COR-L47 (cell line): ENCODE measurements at regions not wholly inside any gene's neighbourhood (a gene's known extent, or its start where the extent isn't known, plus 50 kb on each side); places are given as distances from the start of the nearest gene placed in this dataset.

Experiments
- DNase-seq: peaks from one replicate; lab custom pipeline; 2025; lab: John Stamatoyannopoulos, UW

DNA sequence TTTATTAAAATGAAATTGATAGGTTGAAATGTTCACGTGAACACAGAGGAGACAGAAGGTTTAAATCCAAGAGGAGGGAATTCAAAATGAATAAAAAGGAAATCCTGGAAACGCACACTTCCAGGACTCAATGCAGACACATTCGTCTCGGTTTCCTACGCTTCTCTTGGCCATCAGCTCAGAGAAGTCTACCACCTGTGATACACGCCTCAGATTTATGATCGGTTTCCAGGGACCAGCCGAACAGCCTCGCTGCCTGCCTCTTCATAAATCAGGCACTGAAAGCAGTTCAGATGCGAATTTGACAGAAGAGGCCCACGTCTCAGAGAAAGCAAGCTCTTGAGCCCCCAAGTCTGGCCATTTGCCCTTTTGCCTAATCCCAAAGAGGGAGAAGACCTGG is 125.5 kb upstream of the IRX3 start:
- no peak for DNase-seq

GRCh38 chr16:54411544-54411943 is 125.0 kb upstream of the IRX3 start:
- no peak for DNase-seq

GRCh38 chr16:54409982-54410381 is 123.4 kb upstream of the IRX3 start:
- DNase-seq, result no peak

DNA sequence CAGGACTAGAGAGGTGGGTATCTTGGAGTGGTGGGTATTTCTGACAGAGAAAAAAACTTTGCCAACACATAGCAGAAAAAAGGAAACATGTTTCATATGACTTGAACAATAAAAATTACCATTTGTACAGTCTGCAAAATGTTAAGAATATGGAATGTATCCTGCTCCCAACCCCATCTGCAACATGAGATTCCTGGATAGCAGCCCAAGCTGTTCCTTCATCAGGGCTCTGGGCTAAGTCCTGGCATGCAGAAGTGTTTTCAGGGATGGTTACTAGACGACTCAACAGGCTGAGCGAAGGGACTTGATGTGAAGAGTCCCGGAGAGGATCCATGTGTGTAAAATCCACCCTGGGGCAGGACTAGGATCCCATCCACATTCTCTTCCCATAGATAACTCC is 121.0 kb upstream of the IRX3 start:
- no peak for DNase-seq

DNA sequence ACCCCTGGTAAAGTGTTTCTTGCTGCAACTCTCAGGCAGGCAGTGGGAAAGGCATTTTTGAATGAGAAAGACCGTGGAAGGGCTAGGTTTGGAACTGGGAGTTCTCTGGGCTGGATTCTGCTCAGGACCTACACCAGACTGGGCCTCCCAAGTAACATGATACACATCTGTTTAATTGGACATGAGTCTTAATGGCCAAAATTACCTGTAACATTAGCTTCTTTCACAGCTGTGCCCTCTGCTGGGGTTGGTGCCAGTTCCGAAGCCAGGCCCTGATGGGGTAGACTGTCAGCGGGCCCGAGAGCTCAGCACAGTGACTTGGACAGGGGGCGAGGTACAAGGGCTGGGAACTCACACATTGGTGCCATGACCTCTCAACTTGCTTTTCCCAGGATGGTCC is 118.9 kb upstream of the IRX3 start:
- DNase-seq, result no peak

GRCh38 chr16:54403580-54403979 is 117.0 kb upstream of the IRX3 start:
- no peak for DNase-seq

DNA sequence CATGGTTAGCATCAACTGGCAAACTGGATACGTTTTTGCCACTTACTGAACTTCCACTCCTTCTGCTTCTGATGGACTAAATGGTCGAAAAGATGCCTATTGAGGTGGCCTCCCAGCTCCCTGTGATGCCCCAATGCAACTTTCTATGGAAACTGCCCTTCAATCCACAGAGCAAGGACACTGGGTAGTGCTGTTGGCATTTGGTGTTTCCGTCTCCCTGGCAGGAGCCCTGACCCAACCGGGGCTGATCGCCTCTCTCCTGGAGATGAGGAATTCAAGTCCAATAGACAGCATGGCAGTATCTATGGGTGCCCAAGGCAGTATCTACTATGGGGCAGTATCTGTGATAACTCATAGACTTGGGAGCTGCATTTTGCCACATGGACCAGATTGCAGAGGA is 116.3 kb upstream of the IRX3 start:
- DNase-seq, result no peak

GRCh38 chr16:54402270-54402669 is 115.7 kb upstream of the IRX3 start:
- DNase-seq, result no peak

GRCh38 chr16:54400261-54400660 is 113.7 kb upstream of the IRX3 start:
- DNase-seq, result no peak

- no peak for DNase-seq
Observed at GRCh38 chr16:54398986-54399385, 112.4 kb upstream of the IRX3 start.

DNA sequence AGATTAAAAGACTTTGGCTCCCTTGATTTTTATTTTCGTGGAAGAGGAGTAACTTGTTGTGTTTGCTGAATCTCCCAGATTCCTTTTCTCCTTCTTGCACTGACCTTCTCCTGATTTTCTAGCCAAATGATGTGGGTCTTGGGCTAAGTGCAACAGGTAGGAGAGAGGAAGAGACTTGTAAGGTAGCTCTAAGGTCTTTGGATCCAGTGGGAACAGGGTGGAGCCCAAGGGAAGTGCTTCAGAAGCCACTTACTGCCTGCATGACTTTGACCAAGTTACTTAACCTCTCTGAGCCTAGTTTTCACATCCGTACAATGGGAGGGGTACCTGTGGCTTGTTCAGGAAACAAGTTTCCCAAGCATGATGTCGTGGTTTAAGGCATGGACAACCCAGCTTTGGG is 111.3 kb upstream of the IRX3 start:
- no peak for DNase-seq

DNA sequence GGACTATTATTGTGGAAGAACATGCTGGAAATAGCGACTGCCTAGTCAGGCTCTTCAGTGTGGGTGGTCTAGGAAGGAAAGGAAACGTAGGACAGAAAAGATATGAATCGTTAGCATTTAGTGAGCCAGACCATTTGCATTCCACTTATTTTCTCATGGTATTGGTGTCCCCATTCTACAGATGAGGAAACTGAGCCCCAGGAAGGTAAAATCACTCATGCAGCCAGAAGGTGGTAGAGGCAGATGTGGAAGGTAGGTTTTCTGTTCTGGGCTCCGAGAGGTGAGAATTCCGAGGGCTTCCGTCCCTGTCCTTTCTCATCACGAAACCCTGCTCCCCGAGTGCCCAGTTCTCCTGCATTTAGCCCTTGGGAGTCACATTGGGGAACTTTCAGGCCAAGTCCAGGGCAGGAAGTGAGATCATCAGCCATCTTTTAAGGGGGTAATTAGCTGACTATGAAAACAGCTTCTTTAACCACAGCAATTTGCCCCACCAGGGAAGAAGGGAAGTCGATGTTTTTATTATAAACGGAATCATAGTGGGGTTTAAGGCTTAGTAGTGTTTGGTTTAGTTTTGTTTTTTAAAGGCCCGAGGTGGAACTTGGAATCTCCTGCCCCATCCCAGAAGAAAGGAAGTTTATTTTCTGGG is 110.7 kb upstream of the IRX3 start:
- DNase-seq, result no peak

DNA sequence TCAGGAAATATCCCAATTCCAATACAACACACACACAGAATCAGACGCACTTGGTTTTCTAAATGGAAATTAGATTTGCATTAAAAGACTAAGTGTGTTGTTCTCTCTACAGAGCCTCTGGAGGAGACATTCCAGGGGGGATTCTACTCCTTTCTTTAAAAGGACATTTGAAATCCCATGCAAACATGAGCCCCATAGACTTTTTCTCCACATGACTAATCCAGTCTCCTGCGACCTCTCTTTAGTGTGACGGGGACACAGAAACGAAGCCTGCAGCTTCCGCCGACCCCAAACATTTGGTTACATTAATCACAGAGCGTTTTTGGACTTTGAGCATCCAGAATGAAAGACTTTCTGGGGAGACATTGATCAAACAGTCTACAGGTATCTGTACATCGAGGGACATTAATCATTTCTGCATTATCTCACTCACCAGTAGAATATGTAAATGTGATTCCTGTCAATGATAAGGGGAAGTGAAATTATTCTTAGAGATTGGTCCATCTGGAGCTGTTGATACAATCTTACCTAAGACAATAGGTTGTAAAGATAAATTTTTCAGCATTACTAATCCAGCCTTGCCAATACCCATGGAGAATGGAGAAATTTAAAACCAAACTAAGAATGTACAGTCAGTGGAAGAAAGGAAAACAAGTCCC is 103.4 kb upstream of the IRX3 start:
- no peak for DNase-seq

GRCh38 chr16:54385141-54385540 is 98.6 kb upstream of the IRX3 start:
- no peak for DNase-seq

GRCh38 chr16:54381601-54382313 is 95.2 kb upstream of the IRX3 start:
- no peak for DNase-seq

GRCh38 chr16:54375071-54375470 is 88.5 kb upstream of the IRX3 start:
- no peak for DNase-seq

DNA sequence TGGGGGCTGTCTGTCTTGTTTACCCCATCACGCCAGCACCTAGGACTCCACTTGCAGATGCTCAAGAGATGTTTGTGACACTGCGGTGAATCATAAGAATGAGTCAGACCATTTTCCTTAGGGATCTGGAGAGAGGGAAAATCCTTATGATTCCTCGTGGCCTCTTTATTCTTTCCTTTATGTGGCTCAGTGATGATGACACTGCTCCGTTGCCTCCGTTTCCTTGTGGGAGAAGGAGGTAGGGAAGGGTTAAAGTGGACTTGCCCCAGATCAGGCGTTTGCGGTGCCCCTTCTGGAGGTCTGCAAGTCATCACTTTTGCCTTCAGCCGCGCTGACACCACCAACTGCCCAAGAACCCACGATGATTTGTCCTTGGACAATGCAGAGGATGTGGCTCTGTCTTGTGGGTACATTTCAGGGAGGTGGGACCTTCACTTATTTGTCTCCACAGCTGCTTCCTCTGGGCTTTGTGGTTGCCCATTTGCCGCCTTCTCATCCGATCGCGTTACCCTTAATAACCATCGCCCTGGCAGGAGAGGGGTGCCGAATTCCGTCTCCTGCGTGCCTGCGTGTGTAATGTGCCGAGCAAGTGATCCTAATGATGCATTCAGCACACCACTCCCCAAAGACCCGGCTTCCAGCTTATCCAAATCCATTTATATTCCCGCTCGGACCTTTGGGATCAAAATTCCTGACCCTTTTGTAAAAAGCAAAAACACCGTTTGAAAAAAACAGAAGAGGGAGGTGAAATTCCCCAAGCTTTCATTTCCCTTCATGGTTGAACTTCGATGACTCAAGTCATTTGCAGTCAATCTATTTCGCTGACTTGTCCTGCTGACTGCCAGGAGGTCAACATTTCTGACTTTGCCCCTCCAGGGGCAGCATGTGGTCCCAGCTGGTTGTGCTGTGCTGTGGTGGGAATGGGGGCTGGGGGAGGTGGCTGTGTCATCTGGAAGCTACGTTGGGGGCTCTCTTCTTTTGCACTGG is 87.2 kb upstream of the IRX3 start:
- no peak for DNase-seq

GRCh38 chr16:54370278-54371040 is 83.9 kb upstream of the IRX3 start:
- DNase-seq, result no peak

GRCh38 chr16:54369861-54370260 is 83.3 kb upstream of the IRX3 start:
- no peak for DNase-seq

DNA sequence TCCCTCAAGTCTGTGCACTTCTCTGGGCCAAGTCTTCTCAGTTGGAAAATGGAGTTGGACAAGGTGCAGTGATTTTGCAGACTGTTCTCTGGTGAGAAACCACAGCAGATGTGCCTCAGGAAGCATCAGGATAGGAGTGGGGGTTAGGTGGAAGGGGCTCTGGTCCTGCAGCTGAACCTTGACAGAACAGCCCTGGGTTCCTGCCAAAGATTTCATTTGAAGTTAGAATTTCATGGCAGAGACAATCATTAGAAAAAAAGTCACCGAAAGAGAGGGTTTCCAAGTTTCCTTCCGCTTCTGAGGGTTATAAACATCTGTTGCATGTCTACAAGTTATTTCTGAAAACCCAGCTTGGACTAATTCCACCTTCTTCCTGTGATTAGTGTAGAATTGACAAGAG is 80.4 kb upstream of the IRX3 start:
- DNase-seq, result no peak

GRCh38 chr16:54365990-54366634 is 79.5 kb upstream of the IRX3 start:
- no peak for DNase-seq
